Endothelial cell of umbilical vein (primary cell): ENCODE measurements at regions not wholly inside any gene's neighbourhood (a gene's known extent, or its start where the extent isn't known, plus 50 kb on each side); places are given as distances from the start of the nearest gene placed in this dataset.

ENCODE experiments used
- BruUV-seq: library from RNA; stranded (reverse); fragments of 400-500 nt; replicated peaks from 2 replicates; lab custom pipeline; 2021; lab: Mats Ljungman, UMichigan
- CTCF ChIA-PET: fragments of 300-600, 350-600 bp; sonication (Branson Sonifier 250); formaldehyde crosslinking; loops from one replicate; lab custom pipeline; 2021; ENCODE audit warnings: antibody characterized with exemption, inconsistent platforms; lab: Charles Lee
- POLR2A ChIA-PET: fragments of 300-600, 350-600 bp; sonication (Branson Sonifier 250); formaldehyde crosslinking; loops from one replicate; lab custom pipeline; 2021; ENCODE audit warnings: antibody characterized with exemption, inconsistent platforms; lab: Charles Lee
- DNase-seq: peaks from one replicate; pipeline ENCODE4 v3.0.0-alpha.2; 2011; ENCODE audit warnings: low read depth, low spot score
- FAIRE-seq: peaks from 2 replicates; lab custom pipeline; 2011; peaks lifted over from hg19 to GRCh38; lab: Jason Lieb, UNC
- H2AFZ ChIP-seq: 2 replicates; pipeline ENCODE4 v1.6.0; 2012; ENCODE audit warnings: low read depth, low read length, control low read depth, inconsistent platforms
- H3K27ac ChIP-seq: 2 replicates; pipeline ENCODE4 v1.5.1; 2011; ENCODE audit warnings: low read depth, mild to moderate bottlenecking, control low read depth, low read length, moderate library complexity; ENCODE audit not compliant: insufficient read depth
- H3K27me3 ChIP-seq, 2 experiments: 2 replicates each; pipeline versions ENCODE4 v1.6.0 to v1.6.1; 2011; ENCODE audit warnings: low read length in 2 of 2, mixed read lengths in 1 of 2; ENCODE audit not compliant: control insufficient read depth in 2 of 2, insufficient read depth in 2 of 2
- H3K36me3 ChIP-seq, 2 experiments: 2 replicates in 1 of 2; 3 replicates in 1 of 2; pipeline ENCODE4 v1.5.1; 2011; ENCODE audit warnings: low read length in 2 of 2, mild to moderate bottlenecking in 1 of 2, moderate library complexity in 1 of 2; ENCODE audit not compliant: control insufficient read depth in 2 of 2, insufficient read depth in 2 of 2; ENCODE audit errors: extremely low read depth in 1 of 2
- H3K4me1 ChIP-seq: 3 replicates; pipeline ENCODE4 v1.5.1; 2011; ENCODE audit warnings: mild to moderate bottlenecking, low read length; ENCODE audit not compliant: control insufficient read depth, insufficient read depth; ENCODE audit errors: extremely low read depth
- H3K4me2 ChIP-seq: 2 replicates; pipeline ENCODE4 v1.6.1; 2011; ENCODE audit warnings: low read length, control low read depth, mixed read lengths; ENCODE audit not compliant: insufficient read depth
- H3K4me3 ChIP-seq, 3 experiments: fragments of 200-600 bp in 1 of 3; sonication (generic), shearing (Covaris generic) in 1 of 3; replicated peaks in 1 of 3; 2 replicates each; pipeline ENCODE4 v1.5.1; 2011 to 2016; ENCODE audit warnings: control low read depth in 3 of 3, low read length in 3 of 3, mild to moderate bottlenecking in 2 of 3, inconsistent platforms in 1 of 3, low read depth in 1 of 3, moderate library complexity in 1 of 3; ENCODE audit not compliant: insufficient read depth in 1 of 3
- H3K79me2 ChIP-seq: 2 replicates; pipeline ENCODE4 v1.6.0; 2012; ENCODE audit warnings: low read length, inconsistent platforms; ENCODE audit not compliant: control insufficient read depth, insufficient read depth
- H3K9ac ChIP-seq: replicated peaks from 2 replicates; pipeline ENCODE3; 2011; ENCODE audit warnings: low read length, control low read depth; ENCODE audit not compliant: insufficient read depth; ENCODE audit errors: extremely low read depth
- H3K9me1 ChIP-seq: replicated peaks from 3 replicates; pipeline ENCODE4 v1.6.0; 2011; ENCODE audit warnings: mild to moderate bottlenecking, low read length; ENCODE audit not compliant: control insufficient read depth, insufficient read depth; ENCODE audit errors: extremely low read depth
- H3K9me3 ChIP-seq: replicated peaks from 2 replicates; pipeline ENCODE4 v1.5.1; 2012; ENCODE audit warnings: low read length, inconsistent platforms; ENCODE audit not compliant: control insufficient read depth, insufficient read depth
- H4K20me1 ChIP-seq: replicated peaks from 2 replicates; pipeline ENCODE3; 2011; ENCODE audit warnings: mild to moderate bottlenecking, low read length; ENCODE audit not compliant: control insufficient read depth, insufficient read depth; ENCODE audit errors: extremely low read depth
- CTCF ChIP-seq, 2 donors: IDR thresholded peaks; 1 replicate in 1 of 2; 2 replicates in 1 of 2; pipeline ENCODE4 v1.5.1; 2011; ENCODE audit warnings: low read length in 2 of 2, mild to moderate bottlenecking in 2 of 2, moderate library complexity in 2 of 2, control low read depth in 1 of 2, inconsistent platforms in 1 of 2, low read depth in 1 of 2; ENCODE audit not compliant: insufficient read depth in 1 of 2; ENCODE audit errors: extremely low read depth in 1 of 2
- EZH2 ChIP-seq: IDR thresholded peaks from 2 replicates; pipeline ENCODE4 v1.6.1; 2012; ENCODE audit warnings: borderline replicate concordance, low read depth, mild to moderate bottlenecking, moderate library complexity, low read length, inconsistent platforms; ENCODE audit not compliant: severe bottlenecking
- FOS ChIP-seq: IDR thresholded peaks from 2 replicates; pipeline ENCODE4 v1.6.1; 2011; ENCODE audit warnings: mild to moderate bottlenecking, low read length, moderate library complexity, borderline replicate concordance; ENCODE audit not compliant: insufficient read depth
- GATA2 ChIP-seq: IDR thresholded peaks from 2 replicates; pipeline ENCODE4 v1.7.0; 2011; ENCODE audit warnings: low read depth, mild to moderate bottlenecking, moderate library complexity, mixed read lengths, low read length; ENCODE audit not compliant: insufficient read length, insufficient read depth
- JUN ChIP-seq: IDR thresholded peaks from 2 replicates; pipeline ENCODE4 v1.6.1; 2011; ENCODE audit warnings: borderline replicate concordance, low read depth; ENCODE audit not compliant: insufficient read length, insufficient read depth
- MAX ChIP-seq: IDR thresholded peaks from 2 replicates; pipeline ENCODE4 v1.6.1; 2011; ENCODE audit not compliant: insufficient read depth, insufficient read length
- MYC ChIP-seq: IDR thresholded peaks from one replicate; pipeline ENCODE4 v1.6.1; 2011; ENCODE audit warnings: mild to moderate bottlenecking, low read depth, low read length
- POLR2A ChIP-seq: IDR thresholded peaks from 2 replicates; pipeline ENCODE4 v1.6.1; 2012; ENCODE audit warnings: low read depth, mild to moderate bottlenecking, control low read depth, low read length
- POLR2AphosphoS5 ChIP-seq: IDR thresholded peaks from 2 replicates; pipeline ENCODE4 v1.6.1; 2012; ENCODE audit warnings: low read depth, mild to moderate bottlenecking, control low read depth, low read length, moderate library complexity; ENCODE audit not compliant: insufficient read depth
- dilution Hi-C: fragments of 300-500 bp; cut with MboI; formaldehyde crosslinking; loops from one replicate; pipeline ENCODE4 v1.15.0; 2019; ENCODE audit warnings: low sequenced_read_pairs; ENCODE audit not compliant: extremely low pct_ligation_motif_present
- intact Hi-C: fragments of 100-400 bp; cut with micrococcal nuclease; formaldehyde crosslinking; loops from one replicate; pipeline ENCODE4 v1.10.0; 2022

DNA sequence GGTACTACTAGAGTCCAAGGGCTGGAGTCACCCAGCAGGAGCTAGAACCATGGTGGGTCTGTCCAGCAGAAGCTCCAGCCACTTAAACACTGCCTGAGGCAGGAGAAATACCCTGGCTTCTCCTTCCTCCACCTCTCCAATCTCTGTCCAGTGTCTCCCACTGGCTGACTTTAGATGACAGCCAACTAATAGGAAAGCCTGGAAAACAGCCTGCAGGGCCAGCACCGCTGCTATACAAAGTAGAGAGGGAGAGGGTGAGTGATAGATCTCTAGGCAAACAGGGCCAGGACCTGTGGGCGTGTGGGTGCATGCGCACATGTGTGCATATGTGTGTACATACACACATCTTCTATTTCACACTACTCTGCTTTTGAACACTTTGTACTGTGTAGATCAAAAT lies 56.5 kb upstream of the ATP8A1 start:
- no peak overlapping the region for H3K9ac ChIP-seq
- dilution Hi-C loops = no loop called here
- no peak for TF ChIP-seq POLR2AphosphoS5
- TF ChIP-seq GATA2 = no peak
- no peak for TF ChIP-seq CTCF (IDR thresholded peaks at IDR 0.05; ENCODE audit: extremely low read depth in 1 of 2, insufficient read depth in 1 of 2, low read depth in 1 of 2, low read length in 2 of 2)
- no peak for TF ChIP-seq MAX
- TF ChIP-seq EZH2 = no peak
- no peak for TF ChIP-seq POLR2A
- no peak for TF ChIP-seq JUN
- TF ChIP-seq FOS = no peak
- no peak for TF ChIP-seq MYC
- no TSS peak for BruUV-seq
- H3K27ac ChIP-seq = no peak overlapping the region
- H3K4me2 ChIP-seq = no peak overlapping the region
- intact Hi-C loops = no loop called here
- ChIA-PET POLR2A (no interaction called here), CTCF (no interaction called here)
- FAIRE-seq (no peak), DNase-seq (no peak)
- no peaks in the 10 kb centered on the region for H3K9me1 ChIP-seq
- H3K9me3 ChIP-seq = no peaks in the 10 kb centered on the region
- H4K20me1 ChIP-seq = no peaks in the 10 kb centered on the region
- H3K27me3 ChIP-seq = no peaks in the 10 kb centered on the region
- H2AFZ ChIP-seq = no peak overlapping the region
- no peaks in the 10 kb centered on the region for H3K36me3 ChIP-seq
- no peaks in the 10 kb centered on the region for H3K4me1 ChIP-seq
- no peaks in the 10 kb centered on the region for H3K79me2 ChIP-seq
- H3K4me3 ChIP-seq = no peak overlapping the region
